AG09309 (cell line): ENCODE measurements at regions not wholly inside any gene's neighbourhood (a gene's known extent, or its start where the extent isn't known, plus 50 kb on each side); places are given as distances from the start of the nearest gene placed in this dataset.
A peak's percentile ranks its signal among the peaks of the same experiment; 100 is the strongest.

Source experiments
- DNase-seq: peaks from one replicate; pipeline ENCODE4 v3.0.0-alpha.2; 2010; ENCODE audit warnings: low read depth
- H3K4me3 ChIP-seq: 2 replicates; pipeline ENCODE4 v1.5.1; 2011; ENCODE audit warnings: mild to moderate bottlenecking, low read depth, low read length, moderate library complexity; ENCODE audit not compliant: control insufficient read depth
- CTCF ChIP-seq: IDR thresholded peaks from 2 replicates; pipeline ENCODE4 v1.5.1; 2011; ENCODE audit warnings: mild to moderate bottlenecking, low read depth, low read length, inconsistent platforms; ENCODE audit not compliant: insufficient read depth, control insufficient read depth; ENCODE audit errors: missing control alignments

- DNase-seq = no peak
- no peak overlapping the region for H3K4me3 ChIP-seq
- no peak for TF ChIP-seq CTCF
Measured at GRCh38 chr12:13436182-13436581, 239.7 kb downstream of the EMP1 start.

DNA sequence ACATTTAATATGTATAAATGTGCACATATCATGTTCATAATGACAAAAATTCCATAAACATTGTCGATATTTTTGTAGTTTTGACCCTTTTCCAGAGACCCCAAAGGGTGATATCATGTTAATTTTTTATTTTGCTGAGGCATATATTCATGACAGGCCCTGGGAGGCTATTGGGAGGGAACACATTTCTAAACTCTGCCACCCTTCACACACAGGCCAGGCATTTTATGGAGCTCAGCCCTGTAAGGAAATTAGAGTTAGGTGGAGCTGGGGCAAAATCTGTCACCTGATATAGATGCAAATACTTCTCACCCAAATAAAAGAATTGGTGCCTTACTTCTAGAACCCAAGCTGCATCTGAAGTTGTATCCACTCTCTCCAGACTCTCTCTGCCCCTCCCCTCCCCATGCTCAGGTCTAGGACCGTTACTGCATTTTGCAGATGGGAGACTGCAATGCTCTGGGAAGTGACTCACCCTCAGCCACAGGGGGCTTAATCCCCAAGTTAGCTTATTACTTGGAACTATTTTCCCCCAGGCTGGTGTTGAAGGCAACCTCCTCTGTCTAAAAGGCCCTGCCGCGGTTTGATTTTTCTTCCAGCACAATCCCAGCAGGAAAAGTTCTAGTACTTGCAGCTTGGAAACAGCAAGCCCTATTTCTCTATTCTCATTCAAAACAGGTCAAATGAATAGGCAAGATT, 238.9 kb downstream of the EMP1 start:
- no peak overlapping the region for H3K4me3 ChIP-seq
- DNase-seq = no peak
- TF ChIP-seq CTCF = no peak

DNA sequence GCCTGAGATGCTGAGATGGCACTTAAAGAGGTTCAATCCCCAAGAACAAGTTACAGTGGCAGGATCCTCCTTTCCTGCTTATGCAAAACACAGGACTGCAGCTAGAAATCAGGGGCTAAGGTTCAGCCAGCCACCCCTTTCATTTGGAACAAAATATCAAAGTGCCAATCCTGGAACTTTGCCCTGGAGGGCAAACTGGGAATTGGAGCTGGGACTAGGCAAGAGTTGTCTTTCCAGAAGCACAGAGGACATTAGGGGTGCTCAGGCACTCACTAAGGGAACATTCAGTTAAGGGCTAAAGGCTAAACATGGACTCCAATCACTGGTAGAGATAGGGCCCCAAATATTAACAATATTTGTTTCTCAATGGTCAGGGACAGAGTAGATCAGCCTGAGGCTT, 237.2 kb downstream of the EMP1 start:
- DNase-seq = no peak
- no peak overlapping the region for H3K4me3 ChIP-seq
- TF ChIP-seq CTCF = no peak

- no peak for DNase-seq
- no peak for TF ChIP-seq CTCF
- no peak overlapping the region for H3K4me3 ChIP-seq
Measured at GRCh38 chr12:13431041-13431440, 234.5 kb downstream of the EMP1 start.

- TF ChIP-seq CTCF = no peak
- DNase-seq = no peak
- H3K4me3 ChIP-seq = no peak overlapping the region
Measured at GRCh38 chr12:13428538-13429265, 232.2 kb downstream of the EMP1 start.

DNA sequence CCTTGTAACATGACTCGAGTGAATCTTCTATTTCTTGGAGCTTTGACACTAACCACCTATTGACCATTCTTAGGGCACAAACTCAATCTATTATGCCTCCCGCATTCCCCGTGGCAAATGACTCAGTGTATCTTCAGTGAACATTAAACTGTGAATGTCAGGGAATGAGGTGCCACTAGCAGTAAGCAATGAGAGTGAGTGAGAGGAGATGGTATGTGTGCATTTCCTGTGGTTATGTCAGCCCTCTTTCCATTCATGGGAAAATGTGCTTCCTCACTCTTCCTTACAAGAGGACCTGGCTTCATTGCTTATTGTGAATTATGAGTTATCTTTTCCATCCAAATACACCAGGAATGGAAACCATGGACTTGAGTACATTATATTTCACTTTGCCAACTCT, 229.2 kb downstream of the EMP1 start:
- DNase-seq = peak; percentile 31
- no peak overlapping the region for H3K4me3 ChIP-seq
- no peak for TF ChIP-seq CTCF

DNA sequence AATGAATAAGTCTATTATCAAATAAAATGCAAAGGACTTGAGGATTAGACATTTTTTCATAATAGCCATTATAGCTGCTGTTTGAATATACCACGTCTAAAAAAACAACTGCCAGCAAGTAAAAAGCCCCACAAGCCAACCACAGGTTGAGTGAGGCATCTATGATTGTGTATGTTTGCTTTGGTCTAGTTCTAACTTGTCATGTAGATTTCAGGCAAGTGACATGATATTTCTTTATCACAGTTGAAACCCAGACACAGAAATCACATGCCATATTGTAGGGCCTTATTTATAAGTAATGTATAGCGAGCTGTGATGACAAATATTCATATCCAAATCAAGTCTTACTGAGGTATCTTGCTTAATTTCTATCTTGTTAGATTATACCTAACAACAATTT, 225.8 kb downstream of the EMP1 start:
- DNase-seq = no peak
- TF ChIP-seq CTCF = no peak
- no peak overlapping the region for H3K4me3 ChIP-seq
